HUES6 (cell line): ENCODE measurements at regions not wholly inside any gene's neighbourhood (a gene's known extent, or its start where the extent isn't known, plus 50 kb on each side); places are given as distances from the start of the nearest gene placed in this dataset.
A peak's percentile ranks its signal among the peaks of the same experiment; 100 is the strongest.

Source experiments
- H3K27ac ChIP-seq: 2 replicates; pipeline ENCODE4 v1.7.0; 2013; ENCODE audit warnings: low read depth, mild to moderate bottlenecking, low read length, inconsistent platforms
- H3K27me3 ChIP-seq: 2 replicates; pipeline ENCODE4 v1.6.1; 2013; ENCODE audit warnings: low read length; ENCODE audit not compliant: control insufficient read depth, insufficient read depth
- H3K36me3 ChIP-seq: 2 replicates; pipeline ENCODE4 v1.6.1; 2013; ENCODE audit warnings: low read length; ENCODE audit not compliant: control insufficient read depth, insufficient read depth
- H3K4me1 ChIP-seq: 2 replicates; pipeline ENCODE4 v1.6.1; 2013; ENCODE audit warnings: low read length; ENCODE audit not compliant: control insufficient read depth, insufficient read depth
- H3K4me3 ChIP-seq: 2 replicates; pipeline ENCODE4 v1.5.1; 2013; ENCODE audit warnings: low read depth, low read length
- H3K9ac ChIP-seq: one replicate; pipeline ENCODE4 v1.6.1; 2013; ENCODE audit warnings: mild to moderate bottlenecking, low read length
- H3K9me3 ChIP-seq: 2 replicates; pipeline ENCODE4 v1.6.1; 2013; ENCODE audit warnings: low read depth, low read length; ENCODE audit not compliant: control insufficient read depth, insufficient read depth

GRCh38 chr3:160162440-160162839, 62.8 kb upstream of the C3orf80 start:
- Histone ChIP-seq H3K36me3 (no peaks in the 10 kb centered on the region), H3K9me3 (no peaks in the 10 kb centered on the region), H3K4me1 (peaks cover 10% of the 10 kb centered on the region; the same call in 1 of the 2 replicates), H3K4me3 (no peak overlapping the region), H3K27me3 (no peaks in the 10 kb centered on the region), H3K27ac (no peak overlapping the region), H3K9ac (no peak overlapping the region)

GRCh38 chr3:160163229-160163878, 61.9 kb upstream of the C3orf80 start:
- Histone ChIP-seq H3K27me3 (no peaks in the 10 kb centered on the region), H3K9ac (no peak overlapping the region), H3K4me1 (peaks cover 10% of the 10 kb centered on the region; the same call in 1 of the 2 replicates), H3K9me3 (no peaks in the 10 kb centered on the region), H3K27ac (no peak overlapping the region), H3K36me3 (no peaks in the 10 kb centered on the region), H3K4me3 (no peak overlapping the region)

- H3K4me3 ChIP-seq: no peak overlapping the region
- no peak overlapping the region for H3K27ac ChIP-seq
- no peaks in the 10 kb centered on the region for H3K36me3 ChIP-seq
- no peak overlapping the region for H3K9ac ChIP-seq
- no peaks in the 10 kb centered on the region for H3K9me3 ChIP-seq
- H3K27me3 ChIP-seq: no peaks in the 10 kb centered on the region
- peaks cover 6% of the 10 kb centered on the region; the same call in 1 of the 2 replicates for H3K4me1 ChIP-seq
Observed at GRCh38 chr3:160168246-160168645, 57.0 kb upstream of the C3orf80 start.

GRCh38 chr3:160169139-160169976, 55.9 kb upstream of the C3orf80 start:
- no peak overlapping the region for H3K27ac ChIP-seq

GRCh38 chr3:160170409-160171370, 54.5 kb upstream of the C3orf80 start:
- Histone ChIP-seq H3K9me3 (no peaks in the 10 kb centered on the region), H3K4me3 (no peak overlapping the region), H3K4me1 (peaks cover 6% of the 10 kb centered on the region; the same call in 1 of the 2 replicates), H3K27ac (no peak overlapping the region), H3K36me3 (no peaks in the 10 kb centered on the region), H3K9ac (no peak overlapping the region), H3K27me3 (no peaks in the 10 kb centered on the region)

More at GRCh38 chr3:160169139-160169976, 55.9 kb upstream of the C3orf80 start:
- H3K4me1 ChIP-seq: peaks cover 6% of the 10 kb centered on the region; the same call in 1 of the 2 replicates
- H3K9ac ChIP-seq: peak overlapping the region; percentile 23
- no peaks in the 10 kb centered on the region for H3K27me3 ChIP-seq
- H3K4me3 ChIP-seq: no peak overlapping the region
- no peaks in the 10 kb centered on the region for H3K36me3 ChIP-seq
- no peaks in the 10 kb centered on the region for H3K9me3 ChIP-seq

DNA sequence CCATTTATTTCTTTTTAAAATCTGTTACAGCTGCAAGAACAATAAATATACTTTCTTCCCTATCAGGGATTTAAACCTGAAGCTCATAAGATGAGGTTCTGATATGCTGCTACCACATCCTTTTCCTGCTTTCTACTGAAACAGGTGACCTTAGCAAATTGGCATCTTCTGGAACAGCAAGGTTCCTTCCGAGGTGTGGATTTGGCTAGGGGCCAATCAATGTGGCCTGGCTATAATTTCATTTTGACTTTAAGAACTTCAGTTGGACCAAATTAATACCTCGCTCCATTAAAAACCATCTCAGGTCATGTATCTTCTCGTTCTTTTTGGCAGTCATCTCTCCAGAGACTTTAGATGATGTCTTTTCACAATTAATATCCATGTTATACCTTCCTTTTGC, 53.4 kb upstream of the C3orf80 start:
- Histone ChIP-seq H3K27ac (no peak overlapping the region), H3K27me3 (no peaks in the 10 kb centered on the region), H3K36me3 (no peaks in the 10 kb centered on the region), H3K9ac (no peak overlapping the region), H3K9me3 (no peaks in the 10 kb centered on the region), H3K4me1 (peaks cover 6% of the 10 kb centered on the region; the same call in 1 of the 2 replicates), H3K4me3 (no peak overlapping the region)

- H3K36me3 ChIP-seq: no peaks in the 10 kb centered on the region
- H3K4me3 ChIP-seq: no peak overlapping the region
- no peak overlapping the region for H3K27ac ChIP-seq
- peaks cover 8% of the 10 kb centered on the region for H3K9me3 ChIP-seq
- no peaks in the 10 kb centered on the region for H3K27me3 ChIP-seq
- no peak overlapping the region for H3K9ac ChIP-seq
- no peaks in the 10 kb centered on the region; the same call in 1 of the 2 replicates for H3K4me1 ChIP-seq
Observed at GRCh38 chr3:160174621-160175020, 50.6 kb upstream of the C3orf80 start.
